DND-41 (cell line): ENCODE measurements at regions not wholly inside any gene's neighbourhood (a gene's known extent, or its start where the extent isn't known, plus 50 kb on each side); places are given as distances from the start of the nearest gene placed in this dataset.

ENCODE experiments used
- EZH2 ChIP-seq: IDR thresholded peaks from 3 replicates; pipeline ENCODE4 v1.6.1; 2012; ENCODE audit warnings: borderline replicate concordance, low read depth, mild to moderate bottlenecking, moderate library complexity, low read length, inconsistent platforms; ENCODE audit not compliant: severe bottlenecking
- TF ChIP-seq, protein P1 (sequence below): IDR thresholded peaks from 2 replicates; pipeline ENCODE4 v1.5.1; 2012; ENCODE audit warnings: borderline replicate concordance, low read length, moderate library complexity, mild to moderate bottlenecking; ENCODE audit not compliant: poor library complexity, severe bottlenecking; ENCODE audit errors: extremely low read depth

DNA sequence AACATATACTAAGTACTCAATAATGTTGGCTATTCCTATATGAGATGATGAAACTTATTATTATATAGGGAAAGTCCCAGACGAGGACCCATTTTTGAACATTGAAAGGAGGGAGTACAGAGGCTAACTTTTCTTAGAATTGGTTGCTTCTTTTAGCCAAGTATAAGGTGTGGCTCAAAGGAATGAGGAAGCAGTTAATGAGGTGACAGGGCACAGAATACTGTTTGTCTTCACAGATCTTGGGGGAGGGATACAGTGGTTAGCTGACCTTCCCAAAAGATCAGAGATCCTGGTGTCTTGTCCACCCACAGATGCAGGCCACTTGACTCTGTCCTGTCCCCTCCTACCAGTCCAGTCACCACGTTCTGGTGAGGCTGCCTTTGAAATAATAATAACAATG, 67.8 kb upstream of the EPB41L1 start:
- TF ChIP-seq, protein P1, sequence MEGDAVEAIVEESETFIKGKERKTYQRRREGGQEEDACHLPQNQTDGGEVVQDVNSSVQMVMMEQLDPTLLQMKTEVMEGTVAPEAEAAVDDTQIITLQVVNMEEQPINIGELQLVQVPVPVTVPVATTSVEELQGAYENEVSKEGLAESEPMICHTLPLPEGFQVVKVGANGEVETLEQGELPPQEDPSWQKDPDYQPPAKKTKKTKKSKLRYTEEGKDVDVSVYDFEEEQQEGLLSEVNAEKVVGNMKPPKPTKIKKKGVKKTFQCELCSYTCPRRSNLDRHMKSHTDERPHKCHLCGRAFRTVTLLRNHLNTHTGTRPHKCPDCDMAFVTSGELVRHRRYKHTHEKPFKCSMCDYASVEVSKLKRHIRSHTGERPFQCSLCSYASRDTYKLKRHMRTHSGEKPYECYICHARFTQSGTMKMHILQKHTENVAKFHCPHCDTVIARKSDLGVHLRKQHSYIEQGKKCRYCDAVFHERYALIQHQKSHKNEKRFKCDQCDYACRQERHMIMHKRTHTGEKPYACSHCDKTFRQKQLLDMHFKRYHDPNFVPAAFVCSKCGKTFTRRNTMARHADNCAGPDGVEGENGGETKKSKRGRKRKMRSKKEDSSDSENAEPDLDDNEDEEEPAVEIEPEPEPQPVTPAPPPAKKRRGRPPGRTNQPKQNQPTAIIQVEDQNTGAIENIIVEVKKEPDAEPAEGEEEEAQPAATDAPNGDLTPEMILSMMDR = no peak
- no peak for TF ChIP-seq EZH2
